ENCODE measurements at regions not wholly inside any gene's neighbourhood (a gene's known extent, or its start where the extent isn't known, plus 50 kb on each side); places are given as distances from the start of the nearest gene placed in this dataset.

- no peak for TF ChIP-seq CTCF (conservative IDR thresholded peaks at IDR 0.05; ENCODE audit: low read depth, low read length)
- TF ChIP-seq EZH2phosphoT487 (IDR thresholded peaks at IDR 0.05; ENCODE audit: borderline replicate concordance, low read length) = no peak
- TF ChIP-seq EZH2 (IDR thresholded peaks at IDR 0.05; ENCODE audit: low read length, unreplicated experiment) = no peak
Observed at GRCh38 chr6:7475081-7475480, 66.4 kb upstream of the DSP start.
